Activated CD8-positive, alpha-beta memory T cell treated with anti-CD3 and anti-CD28 coated beads, Interleukin-2, amount 50 U/mL, for 1 hour (primary cell): ENCODE measurements at regions not wholly inside any gene's neighbourhood (a gene's known extent, or its start where the extent isn't known, plus 50 kb on each side); places are given as distances from the start of the nearest gene placed in this dataset.
"Not testable (repeated sequence)": the region's sequence is repeated elsewhere in the genome, so short reads cannot be mapped to it uniquely, and the experiment has no call there.

Source experiments
- DNase-seq: peaks from one replicate; pipeline ENCODE4 v3.0.0-alpha.2; 2020; ENCODE audit errors: extremely low read depth

- DNase-seq: no peak
Observed at GRCh38 chr16:85202631-85203461, 90.6 kb upstream of the CIBAR2 start.

GRCh38 chr16:85203462-85203813 is 91.2 kb upstream of the CIBAR2 start:
- DNase-seq: no peak

GRCh38 chr16:85204242-85205010 is 92.2 kb upstream of the CIBAR2 start:
- DNase-seq: no peak

GRCh38 chr16:85205257-85205656 is 93.0 kb upstream of the CIBAR2 start:
- not testable (repeated sequence) for DNase-seq

GRCh38 chr16:85205747-85206471 is 93.6 kb upstream of the CIBAR2 start:
- no peak for DNase-seq

- DNase-seq: no peak
Observed at GRCh38 chr16:85206472-85207356, 94.4 kb upstream of the CIBAR2 start.

GRCh38 chr16:85207357-85207921 is 95.2 kb upstream of the CIBAR2 start:
- no peak for DNase-seq

GRCh38 chr16:85208181-85208580 is 95.9 kb upstream of the CIBAR2 start:
- DNase-seq: no peak

- DNase-seq: no peak
Observed at GRCh38 chr16:85208643-85209520, 96.6 kb upstream of the CIBAR2 start.

- DNase-seq: no peak
Observed at GRCh38 chr16:85209526-85210121, 97.4 kb upstream of the CIBAR2 start.

- no peak for DNase-seq
Observed at GRCh38 chr16:85210423-85211169, 98.3 kb upstream of the CIBAR2 start.

GRCh38 chr16:85211271-85211801 is 99.1 kb upstream of the CIBAR2 start:
- DNase-seq: no peak

GRCh38 chr16:85213926-85214675 is 101.8 kb upstream of the CIBAR2 start:
- no peak for DNase-seq

GRCh38 chr16:85215478-85216118 is 103.3 kb upstream of the CIBAR2 start:
- no peak for DNase-seq

GRCh38 chr16:85216522-85217375 is 104.5 kb upstream of the CIBAR2 start:
- DNase-seq: no peak

- DNase-seq: no peak
Observed at GRCh38 chr16:85220125-85220839, 108.0 kb upstream of the CIBAR2 start.
